ENCODE measurements at regions not wholly inside any gene's neighbourhood (a gene's known extent, or its start where the extent isn't known, plus 50 kb on each side); places are given as distances from the start of the nearest gene placed in this dataset.
"Not testable (repeated sequence)": the region's sequence is repeated elsewhere in the genome, so short reads cannot be mapped to it uniquely, and the experiment has no call there.

DNA sequence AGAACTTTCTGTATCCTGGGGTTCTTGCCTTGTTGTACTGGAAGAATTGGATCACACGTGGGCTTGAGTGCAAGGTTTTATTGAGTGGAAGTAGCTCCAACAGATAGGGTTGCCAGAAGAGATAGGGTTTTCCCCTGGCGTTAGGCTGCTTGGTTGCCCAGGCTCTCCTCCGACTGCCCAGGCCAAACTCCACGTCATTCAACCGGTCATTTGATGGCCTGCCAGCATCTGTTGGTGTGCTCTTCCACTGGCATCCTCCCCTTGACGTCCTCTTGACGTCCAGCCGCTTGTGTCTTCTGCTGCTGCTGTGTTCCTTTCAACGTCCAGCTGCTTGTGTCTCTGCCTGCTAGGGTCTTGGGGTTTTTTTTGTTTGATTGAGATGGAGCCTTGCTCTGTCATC lies 111.2 kb upstream of the XIST start:
- peaks cover 13% of the 10 kb centered on the region for H3K4me1 ChIP-seq (ENCODE audit: control insufficient read depth, insufficient read depth, low read length)
- peaks cover 33 to 74% of the 10 kb centered on the region in 2 experiments for H3K36me3 ChIP-seq (ENCODE audit: control insufficient read depth in 2 of 2, insufficient read depth in 1 of 2, low read length in 2 of 2)
- no peak overlapping the region; the same call in 1 of the 2 replicates for H3K27ac ChIP-seq (ENCODE audit: extremely low read depth, low read depth, low read length)
- POLR2A ChIA-PET, result no interaction called here
- no peak overlapping the region for H3K4me3 ChIP-seq (ENCODE audit: low read depth, low read length)
- H3K9me3 ChIP-seq (ENCODE audit: control insufficient read depth, insufficient read depth, low read depth, low read length), result no peaks in the 10 kb centered on the region; the same call in 1 of the 2 replicates
- TF ChIP-seq ZFP41 (tag by site-specific recombination; IDR thresholded peaks at IDR 0.05; ENCODE audit: borderline replicate concordance), result no peak
- TF ChIP-seq ZNF341 (tag by site-specific recombination; IDR thresholded peaks at IDR 0.05; ENCODE audit: low read depth), result peak; percentile 39; the same call in 1 of the 2 replicates
- peak; percentile 69; the same call in 1 of the 2 replicates for TF ChIP-seq ZNF600 (tag by site-specific recombination; IDR thresholded peaks at IDR 0.05)
- no peak for TF ChIP-seq ZNF239 (tag by site-specific recombination; IDR thresholded peaks at IDR 0.05)
- CTCF ChIA-PET, result interaction anchor here (0.6 to 1.1 kb wide), 2 partner anchors 19 to 260 kb away, joined by 5 to 8 read pairs; no protein-coding TSS in a partner anchor

DNA sequence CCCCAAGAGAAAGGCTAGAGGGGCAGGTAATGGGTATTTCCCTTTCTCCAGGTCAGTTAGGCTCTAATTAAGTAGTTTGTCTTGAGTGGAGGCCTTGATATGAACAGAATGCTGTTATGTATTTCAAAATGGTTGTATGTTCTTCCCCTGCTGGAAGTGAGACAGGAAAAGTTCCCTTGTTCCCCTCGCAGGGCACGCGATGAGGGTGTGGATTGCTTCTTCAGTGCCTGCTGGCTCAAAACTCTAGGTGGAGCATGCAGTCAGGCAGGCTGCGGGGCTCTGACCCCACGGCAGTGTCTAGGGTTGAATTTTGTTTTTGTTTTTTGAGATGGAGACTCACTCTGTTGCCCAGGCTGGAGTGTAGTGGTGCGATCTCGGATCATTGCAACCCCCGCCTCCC lies 110.4 kb upstream of the XIST start:
- Histone ChIP-seq H3K36me3 (ENCODE audit: control insufficient read depth in 2 of 2, insufficient read depth in 1 of 2, low read length in 2 of 2) (peaks cover 37 to 76% of the 10 kb centered on the region in 2 experiments), H3K27ac (ENCODE audit: extremely low read depth, low read depth, low read length) (no peak overlapping the region), H3K9me3 (ENCODE audit: control insufficient read depth, insufficient read depth, low read depth, low read length) (peaks cover 2% of the 10 kb centered on the region; the same call in 1 of the 2 replicates), H3K4me1 (ENCODE audit: control insufficient read depth, insufficient read depth, low read length) (peaks cover 13% of the 10 kb centered on the region), H3K4me3 (ENCODE audit: low read depth, low read length) (no peak overlapping the region)
- TF ChIP-seq ZEB2 (tag by site-specific recombination; IDR thresholded peaks at IDR 0.05) (no peak), SCRT2 (tag by site-specific recombination; IDR thresholded peaks at IDR 0.05) (no peak), RBAK (tag by site-specific recombination; IDR thresholded peaks at IDR 0.05) (no peak)
- ChIA-PET POLR2A (no interaction called here), CTCF (interaction anchor here (0.6 to 1.1 kb wide), 2 partner anchors 18 to 260 kb away, joined by 5 to 8 read pairs; no protein-coding TSS in a partner anchor)

DNA sequence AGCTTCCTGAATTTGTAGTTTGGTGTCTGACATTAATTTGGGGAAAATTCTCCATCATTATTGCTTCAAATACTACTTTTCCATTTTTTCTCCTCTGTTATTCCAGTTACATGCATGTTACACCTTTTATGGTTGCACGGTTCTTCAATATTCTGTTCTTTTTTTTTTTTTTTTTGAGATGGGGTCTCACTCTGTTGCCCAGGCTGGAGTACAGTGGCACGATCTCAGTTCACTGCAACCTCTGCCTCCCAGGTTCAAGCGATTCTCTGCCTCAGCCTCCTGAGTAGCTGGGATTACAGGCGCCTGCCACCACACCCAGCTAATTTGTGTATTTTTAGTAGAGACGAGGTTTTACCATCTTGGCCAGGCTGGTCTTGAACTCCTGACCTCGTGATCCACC lies 109.4 kb upstream of the XIST start:
- ChIA-PET POLR2A (interaction anchor here (0.6 to 0.7 kb wide), 3 partner anchors 19 to 397 kb away, joined by 3 to 4 read pairs (median 3); no protein-coding TSS in a partner anchor), CTCF (interaction anchor here (0.6 kb wide), 1 partner anchor 370 kb away, joined by 3 read pairs; no protein-coding TSS in a partner anchor)
- H3K36me3 ChIP-seq (ENCODE audit: control insufficient read depth in 2 of 2, insufficient read depth in 1 of 2, low read length in 2 of 2), result peaks cover 29 to 76% of the 10 kb centered on the region in 2 experiments
- not testable (repeated sequence) for H3K9me3 ChIP-seq (ENCODE audit: control insufficient read depth, insufficient read depth, low read depth, low read length); H3K4me3 ChIP-seq (ENCODE audit: low read depth, low read length); H3K27ac ChIP-seq (ENCODE audit: extremely low read depth, low read depth, low read length)
- TF ChIP-seq, protein P1, sequence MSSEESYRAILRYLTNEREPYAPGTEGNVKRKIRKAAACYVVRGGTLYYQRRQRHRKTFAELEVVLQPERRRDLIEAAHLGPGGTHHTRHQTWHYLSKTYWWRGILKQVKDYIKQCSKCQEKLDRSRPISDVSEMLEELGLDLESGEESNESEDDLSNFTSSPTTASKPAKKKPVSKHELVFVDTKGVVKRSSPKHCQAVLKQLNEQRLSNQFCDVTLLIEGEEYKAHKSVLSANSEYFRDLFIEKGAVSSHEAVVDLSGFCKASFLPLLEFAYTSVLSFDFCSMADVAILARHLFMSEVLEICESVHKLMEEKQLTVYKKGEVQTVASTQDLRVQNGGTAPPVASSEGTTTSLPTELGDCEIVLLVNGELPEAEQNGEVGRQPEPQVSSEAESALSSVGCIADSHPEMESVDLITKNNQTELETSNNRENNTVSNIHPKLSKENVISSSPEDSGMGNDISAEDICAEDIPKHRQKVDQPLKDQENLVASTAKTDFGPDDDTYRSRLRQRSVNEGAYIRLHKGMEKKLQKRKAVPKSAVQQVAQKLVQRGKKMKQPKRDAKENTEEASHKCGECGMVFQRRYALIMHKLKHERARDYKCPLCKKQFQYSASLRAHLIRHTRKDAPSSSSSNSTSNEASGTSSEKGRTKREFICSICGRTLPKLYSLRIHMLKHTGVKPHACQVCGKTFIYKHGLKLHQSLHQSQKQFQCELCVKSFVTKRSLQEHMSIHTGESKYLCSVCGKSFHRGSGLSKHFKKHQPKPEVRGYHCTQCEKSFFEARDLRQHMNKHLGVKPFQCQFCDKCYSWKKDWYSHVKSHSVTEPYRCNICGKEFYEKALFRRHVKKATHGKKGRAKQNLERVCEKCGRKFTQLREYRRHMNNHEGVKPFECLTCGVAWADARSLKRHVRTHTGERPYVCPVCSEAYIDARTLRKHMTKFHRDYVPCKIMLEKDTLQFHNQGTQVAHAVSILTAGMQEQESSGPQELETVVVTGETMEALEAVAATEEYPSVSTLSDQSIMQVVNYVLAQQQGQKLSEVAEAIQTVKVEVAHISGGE (tag by site-specific recombination; conservative IDR thresholded peaks at IDR 0.05; ENCODE audit: low read depth), result 0 out of 2 replicates have a peak, but pooled peaks have one; percentile 2
- TF ChIP-seq ZNF121 (tag by site-specific recombination; IDR thresholded peaks at IDR 0.05) (peak; percentile 94), ZNF558 (tag by site-specific recombination; IDR thresholded peaks at IDR 0.05) (peak; percentile 44; the same call in 1 of the 2 replicates)
- H3K4me1 ChIP-seq (ENCODE audit: control insufficient read depth, insufficient read depth, low read length), result peaks cover 13% of the 10 kb centered on the region

DNA sequence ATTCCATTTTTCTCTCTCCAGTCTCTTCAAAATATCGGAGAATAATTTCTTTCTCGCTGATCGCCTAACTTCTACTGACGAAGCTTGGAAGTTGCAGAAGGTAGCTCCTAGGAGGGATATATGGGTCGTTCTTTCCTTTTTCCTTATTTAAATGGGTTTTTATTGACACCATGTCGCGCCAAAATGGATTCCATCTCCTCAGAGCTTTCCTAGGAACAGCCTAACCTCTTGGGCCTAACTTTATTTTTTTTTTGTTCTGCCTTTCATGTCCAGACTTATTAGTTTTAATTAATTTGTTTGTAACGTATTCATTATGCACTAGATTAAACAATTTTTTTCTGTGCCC lies 92.0 kb upstream of the XIST start:
- no peaks in the 10 kb centered on the region for H3K9me3 ChIP-seq (ENCODE audit: control insufficient read depth, insufficient read depth, low read depth, low read length)
- peaks cover 12% of the 10 kb centered on the region for H3K4me1 ChIP-seq (ENCODE audit: control insufficient read depth, insufficient read depth, low read length)
- POLR2A ChIA-PET, result interaction anchor here (1.2 to 3.2 kb wide), 5 partner anchors 10 to 93 kb away, joined by 3 to 19 read pairs (median 12); partner anchors contain the start of gene XIST
- H3K36me3 ChIP-seq (ENCODE audit: control insufficient read depth in 2 of 2, insufficient read depth in 1 of 2, low read length in 2 of 2), result peaks cover 32 to 45% of the 10 kb centered on the region in 2 experiments
- peak overlapping the region; percentile 80 for H3K4me3 ChIP-seq (ENCODE audit: low read depth, low read length)
- peak overlapping the region; percentile 98 for H3K27ac ChIP-seq (ENCODE audit: extremely low read depth, low read depth, low read length)
- CTCF ChIA-PET, result interaction anchor here (0.8 to 4.1 kb wide), 5 partner anchors 17 to 106 kb away, joined by 3 to 25 read pairs (median 5); no protein-coding TSS in a partner anchor
- TF ChIP-seq ZNF221 (tag by site-specific recombination; IDR thresholded peaks at IDR 0.05; ENCODE audit: borderline replicate concordance) (no peak), MEIS1 (CRISPR knock-in tag; IDR thresholded peaks at IDR 0.05; ENCODE audit: borderline replicate concordance) (peak; percentile 2; the same call in 1 of the 2 replicates), ZNF600 (tag by site-specific recombination; IDR thresholded peaks at IDR 0.05) (no peak), ZNF202 (tag by site-specific recombination; IDR thresholded peaks at IDR 0.05; ENCODE audit: borderline replicate concordance) (no peak)
- TF ChIP-seq, protein P2, sequence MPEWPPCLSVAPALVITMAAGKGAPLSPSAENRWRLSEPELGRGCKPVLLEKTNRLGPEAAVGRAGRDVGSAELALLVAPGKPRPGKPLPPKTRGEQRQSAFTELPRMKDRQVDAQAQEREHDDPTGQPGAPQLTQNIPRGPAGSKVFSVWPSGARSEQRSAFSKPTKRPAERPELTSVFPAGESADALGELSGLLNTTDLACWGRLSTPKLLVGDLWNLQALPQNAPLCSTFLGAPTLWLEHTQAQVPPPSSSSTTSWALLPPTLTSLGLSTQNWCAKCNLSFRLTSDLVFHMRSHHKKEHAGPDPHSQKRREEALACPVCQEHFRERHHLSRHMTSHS (tag by site-specific recombination; IDR thresholded peaks at IDR 0.05), result no peak
- TF ChIP-seq, protein P3, sequence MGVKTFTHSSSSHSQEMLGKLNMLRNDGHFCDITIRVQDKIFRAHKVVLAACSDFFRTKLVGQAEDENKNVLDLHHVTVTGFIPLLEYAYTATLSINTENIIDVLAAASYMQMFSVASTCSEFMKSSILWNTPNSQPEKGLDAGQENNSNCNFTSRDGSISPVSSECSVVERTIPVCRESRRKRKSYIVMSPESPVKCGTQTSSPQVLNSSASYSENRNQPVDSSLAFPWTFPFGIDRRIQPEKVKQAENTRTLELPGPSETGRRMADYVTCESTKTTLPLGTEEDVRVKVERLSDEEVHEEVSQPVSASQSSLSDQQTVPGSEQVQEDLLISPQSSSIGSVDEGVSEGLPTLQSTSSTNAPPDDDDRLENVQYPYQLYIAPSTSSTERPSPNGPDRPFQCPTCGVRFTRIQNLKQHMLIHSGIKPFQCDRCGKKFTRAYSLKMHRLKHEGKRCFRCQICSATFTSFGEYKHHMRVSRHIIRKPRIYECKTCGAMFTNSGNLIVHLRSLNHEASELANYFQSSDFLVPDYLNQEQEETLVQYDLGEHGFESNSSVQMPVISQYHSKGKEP (tag by site-specific recombination; IDR thresholded peaks at IDR 0.05), result no peak
- TF ChIP-seq, protein P4, sequence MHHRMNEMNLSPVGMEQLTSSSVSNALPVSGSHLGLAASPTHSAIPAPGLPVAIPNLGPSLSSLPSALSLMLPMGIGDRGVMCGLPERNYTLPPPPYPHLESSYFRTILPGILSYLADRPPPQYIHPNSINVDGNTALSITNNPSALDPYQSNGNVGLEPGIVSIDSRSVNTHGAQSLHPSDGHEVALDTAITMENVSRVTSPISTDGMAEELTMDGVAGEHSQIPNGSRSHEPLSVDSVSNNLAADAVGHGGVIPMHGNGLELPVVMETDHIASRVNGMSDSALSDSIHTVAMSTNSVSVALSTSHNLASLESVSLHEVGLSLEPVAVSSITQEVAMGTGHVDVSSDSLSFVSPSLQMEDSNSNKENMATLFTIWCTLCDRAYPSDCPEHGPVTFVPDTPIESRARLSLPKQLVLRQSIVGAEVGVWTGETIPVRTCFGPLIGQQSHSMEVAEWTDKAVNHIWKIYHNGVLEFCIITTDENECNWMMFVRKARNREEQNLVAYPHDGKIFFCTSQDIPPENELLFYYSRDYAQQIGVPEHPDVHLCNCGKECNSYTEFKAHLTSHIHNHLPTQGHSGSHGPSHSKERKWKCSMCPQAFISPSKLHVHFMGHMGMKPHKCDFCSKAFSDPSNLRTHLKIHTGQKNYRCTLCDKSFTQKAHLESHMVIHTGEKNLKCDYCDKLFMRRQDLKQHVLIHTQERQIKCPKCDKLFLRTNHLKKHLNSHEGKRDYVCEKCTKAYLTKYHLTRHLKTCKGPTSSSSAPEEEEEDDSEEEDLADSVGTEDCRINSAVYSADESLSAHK (tag by site-specific recombination; IDR thresholded peaks at IDR 0.05), result no peak
- TF ChIP-seq, protein P5, sequence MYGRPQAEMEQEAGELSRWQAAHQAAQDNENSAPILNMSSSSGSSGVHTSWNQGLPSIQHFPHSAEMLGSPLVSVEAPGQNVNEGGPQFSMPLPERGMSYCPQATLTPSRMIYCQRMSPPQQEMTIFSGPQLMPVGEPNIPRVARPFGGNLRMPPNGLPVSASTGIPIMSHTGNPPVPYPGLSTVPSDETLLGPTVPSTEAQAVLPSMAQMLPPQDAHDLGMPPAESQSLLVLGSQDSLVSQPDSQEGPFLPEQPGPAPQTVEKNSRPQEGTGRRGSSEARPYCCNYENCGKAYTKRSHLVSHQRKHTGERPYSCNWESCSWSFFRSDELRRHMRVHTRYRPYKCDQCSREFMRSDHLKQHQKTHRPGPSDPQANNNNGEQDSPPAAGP (tag by site-specific recombination; IDR thresholded peaks at IDR 0.05), result no peak

Data from HEK293 (cell line).